HG03354 (cell line): ENCODE measurements at regions not wholly inside any gene's neighbourhood (a gene's known extent, or its start where the extent isn't known, plus 50 kb on each side); places are given as distances from the start of the nearest gene placed in this dataset.

Experiments
- ATAC-seq: cut with Tn5 transposase; IDR thresholded peaks from one replicate; pipeline ENCODE4 v1.9.1; 2021; ENCODE audit warnings: mild to moderate bottlenecking; ENCODE audit not compliant: unreplicated experiment, poor library complexity, severe bottlenecking

DNA sequence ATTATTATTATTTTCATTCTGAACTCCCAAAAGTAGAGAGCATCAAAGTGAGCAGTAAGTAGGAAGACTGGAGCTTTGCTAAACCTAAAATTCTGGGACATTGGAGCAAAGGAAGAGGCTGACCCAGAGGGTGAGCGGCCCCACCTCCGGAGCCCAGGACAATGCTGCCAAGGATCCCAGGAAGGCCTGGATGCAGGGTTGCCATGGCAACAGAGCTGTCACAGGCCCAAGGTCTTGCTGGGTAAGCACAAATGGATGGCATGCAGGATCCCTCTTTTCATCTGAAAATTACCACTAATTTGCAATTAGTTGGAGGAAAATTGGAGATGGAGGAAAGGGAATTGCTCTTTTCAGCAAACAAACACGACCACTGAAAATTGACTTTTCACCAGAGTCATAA is 457.9 kb upstream of the CDH5 start:
- no peak for ATAC-seq

DNA sequence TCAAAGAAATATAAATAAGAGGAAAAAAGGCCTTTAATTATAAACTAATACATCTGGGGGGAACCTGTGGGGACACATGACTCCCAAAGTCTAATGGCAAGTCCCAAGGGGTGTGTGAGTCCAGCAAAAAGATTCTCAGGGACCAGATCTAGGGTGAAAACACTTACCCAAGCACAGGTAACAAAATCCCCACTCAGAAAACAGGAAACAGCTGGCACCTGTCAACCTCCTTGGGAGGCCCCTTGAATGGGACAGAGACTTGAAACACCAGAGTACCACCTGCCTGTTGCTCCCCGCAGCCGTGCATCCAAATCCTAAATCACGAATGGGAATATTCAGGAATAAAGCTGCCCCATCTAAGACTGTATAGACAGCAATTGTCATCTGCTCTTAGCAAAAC is 461.2 kb upstream of the CDH5 start:
- no peak for ATAC-seq

DNA sequence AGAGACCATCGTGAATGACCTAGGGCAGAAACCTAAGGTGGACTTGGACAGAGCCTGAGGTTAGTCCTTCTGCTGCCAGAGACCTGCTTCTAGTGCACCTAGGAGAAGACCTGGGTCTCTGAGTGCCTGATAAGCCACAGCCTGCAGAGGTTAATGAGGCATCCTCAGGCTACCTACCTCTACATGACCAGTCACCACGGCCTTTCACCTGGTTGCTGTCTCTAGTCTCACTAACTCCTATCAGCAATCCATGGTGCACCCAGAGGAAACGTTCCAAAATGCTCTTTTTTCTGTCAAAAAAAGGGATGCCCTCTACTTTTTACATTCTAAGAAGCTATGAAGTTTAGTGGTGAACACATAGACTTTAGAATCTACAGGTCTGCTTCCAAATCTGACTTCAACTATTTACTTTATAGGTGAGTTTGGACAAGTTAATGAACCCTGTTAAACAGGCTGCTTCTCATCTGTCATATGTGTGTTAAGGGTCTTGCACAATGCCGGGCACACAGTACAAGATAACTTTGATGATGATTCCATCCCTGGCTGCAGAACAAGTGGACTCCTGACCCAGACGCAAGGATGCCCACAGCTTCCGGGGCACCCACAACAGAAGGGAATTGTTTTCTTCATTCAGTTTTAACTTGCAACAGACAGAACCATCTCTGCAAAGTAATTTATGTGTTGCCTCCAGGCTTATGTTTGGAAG is 469.9 kb upstream of the CDH5 start:
- ATAC-seq, result no peak

DNA sequence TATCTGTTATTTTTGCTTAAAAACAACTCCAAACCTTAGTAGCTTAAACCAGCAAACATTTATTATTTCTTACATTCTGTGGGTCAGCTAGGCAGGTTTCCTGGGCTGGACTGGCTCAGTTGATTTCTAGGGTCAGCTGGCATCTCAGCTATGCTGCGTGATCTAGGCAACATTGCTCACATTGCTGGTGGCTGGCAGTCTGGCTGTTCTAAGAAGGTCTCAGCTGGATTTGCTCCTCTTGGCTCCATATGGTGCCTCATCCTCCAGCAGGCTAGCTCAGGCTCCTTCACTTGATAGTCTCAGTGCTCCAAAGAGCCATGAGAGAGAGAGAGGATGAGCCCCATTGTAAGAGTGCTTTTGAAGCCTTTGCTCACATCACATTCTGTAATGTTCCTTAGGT is 470.6 kb upstream of the CDH5 start:
- no peak for ATAC-seq

DNA sequence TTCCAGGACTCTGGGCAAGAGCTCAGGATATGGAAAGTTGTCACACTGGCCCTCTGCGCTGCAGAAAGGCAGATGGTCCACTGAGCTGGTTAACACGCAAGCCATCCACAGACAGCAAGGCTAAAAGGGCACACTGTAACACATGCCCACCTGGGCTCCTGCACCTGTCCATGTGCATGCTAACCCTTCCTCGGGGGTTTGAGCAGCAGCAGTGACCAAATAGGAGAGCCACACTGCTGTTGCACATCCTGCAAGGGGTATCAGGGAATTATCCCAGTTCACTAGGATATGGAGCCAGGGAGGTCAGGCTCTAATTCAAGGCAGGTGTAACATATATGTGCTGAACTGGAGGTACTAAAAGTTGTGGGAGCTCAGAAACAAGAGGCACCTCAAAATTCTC is 471.0 kb upstream of the CDH5 start:
- no peak for ATAC-seq

DNA sequence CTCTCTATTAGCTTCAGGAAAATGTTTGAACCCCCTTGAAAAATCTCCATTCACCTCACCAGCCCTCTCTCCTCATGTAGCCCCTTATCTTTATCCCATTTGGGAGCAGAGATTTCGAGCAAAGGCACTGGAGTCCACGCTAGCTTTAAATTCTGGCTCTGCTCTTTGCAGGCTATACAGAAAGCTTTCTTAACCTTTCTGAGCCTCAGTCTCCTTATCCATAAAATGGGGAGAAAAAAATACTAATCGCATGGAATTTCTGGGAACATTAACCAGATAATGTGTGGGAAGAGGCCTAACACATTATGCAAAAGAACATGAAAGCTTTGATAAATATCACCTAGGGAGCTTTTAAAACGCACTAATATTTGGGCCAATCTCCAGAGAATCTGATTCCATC is 476.3 kb upstream of the CDH5 start:
- ATAC-seq, result no peak

DNA sequence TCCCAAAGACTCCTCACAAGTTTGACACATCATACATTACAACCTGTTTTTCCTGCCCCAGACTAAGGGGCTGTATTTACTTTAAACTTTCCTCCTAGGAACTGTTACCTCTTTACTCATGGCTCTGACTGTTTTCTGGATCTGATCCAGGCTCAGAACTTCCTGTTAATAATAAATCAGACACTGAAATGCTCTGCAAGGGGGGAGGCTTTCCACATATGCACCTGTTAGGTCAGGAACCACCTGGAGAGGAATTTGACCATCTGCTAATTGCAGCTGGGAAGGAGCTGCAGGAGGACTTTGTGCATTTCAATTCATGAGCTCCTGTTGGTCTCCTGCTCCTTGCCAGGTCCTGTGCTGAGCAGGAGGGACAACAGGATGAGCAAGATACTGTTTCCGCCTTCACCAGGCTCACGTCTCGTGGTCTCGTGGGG is 476.9 kb upstream of the CDH5 start:
- no peak for ATAC-seq

DNA sequence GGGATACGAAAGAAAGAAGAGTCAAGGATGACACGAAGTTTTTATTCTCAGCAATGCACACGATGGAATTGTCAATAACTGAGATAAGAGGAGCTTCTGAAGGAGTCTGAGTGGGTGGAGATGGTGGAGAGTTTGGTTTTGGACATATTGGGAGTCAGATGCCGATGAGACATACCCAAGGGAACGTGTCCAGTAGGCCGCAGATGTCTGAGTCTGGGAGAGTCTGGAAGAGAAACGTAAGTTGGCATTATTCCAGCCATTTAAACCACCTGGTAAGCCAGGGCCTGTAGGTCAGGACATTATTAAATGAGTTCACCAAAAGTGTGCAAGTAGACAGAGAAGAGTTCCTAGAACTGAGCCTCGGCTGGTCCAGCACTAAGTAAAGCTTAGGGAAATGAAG is 478.3 kb upstream of the CDH5 start:
- ATAC-seq, result no peak

DNA sequence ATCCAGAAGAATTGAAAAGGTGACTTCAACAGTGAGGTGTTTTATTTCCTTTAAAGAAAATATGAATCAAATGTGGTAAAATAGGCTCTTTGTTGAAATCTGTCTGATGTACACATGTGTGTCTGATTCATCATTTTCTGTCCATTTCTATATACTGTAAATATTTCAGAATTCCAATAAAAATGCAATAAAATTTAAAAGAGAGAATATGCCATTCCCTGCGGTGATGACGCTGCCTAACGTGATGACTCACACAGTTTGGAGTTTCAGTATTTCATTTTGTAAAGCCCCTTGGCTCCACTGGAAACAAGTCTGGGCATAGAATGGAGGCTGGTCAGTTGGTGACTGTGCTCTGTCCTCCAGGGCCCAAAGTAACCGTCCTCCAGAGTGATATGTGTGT is 482.5 kb upstream of the CDH5 start:
- no peak for ATAC-seq

DNA sequence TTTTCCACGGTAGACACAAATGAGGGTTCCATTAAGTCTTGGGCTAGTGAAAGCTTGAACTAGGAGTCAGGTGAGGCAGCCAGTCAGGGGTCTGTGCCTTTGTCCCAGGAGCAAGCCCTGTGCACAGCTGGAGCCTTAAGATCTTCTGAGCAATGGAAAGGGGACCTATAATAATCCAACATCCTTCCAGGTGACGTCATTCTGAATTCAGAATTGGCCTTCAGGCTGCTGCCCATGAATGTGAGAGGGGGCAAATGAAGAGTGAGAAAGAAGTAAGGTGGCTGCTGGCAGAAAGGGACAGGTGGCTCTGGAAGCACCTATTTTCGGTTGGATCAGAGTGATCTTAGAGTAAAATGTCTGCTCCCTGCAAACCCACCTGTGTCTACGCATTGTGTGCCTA is 488.1 kb upstream of the CDH5 start:
- no peak for ATAC-seq

DNA sequence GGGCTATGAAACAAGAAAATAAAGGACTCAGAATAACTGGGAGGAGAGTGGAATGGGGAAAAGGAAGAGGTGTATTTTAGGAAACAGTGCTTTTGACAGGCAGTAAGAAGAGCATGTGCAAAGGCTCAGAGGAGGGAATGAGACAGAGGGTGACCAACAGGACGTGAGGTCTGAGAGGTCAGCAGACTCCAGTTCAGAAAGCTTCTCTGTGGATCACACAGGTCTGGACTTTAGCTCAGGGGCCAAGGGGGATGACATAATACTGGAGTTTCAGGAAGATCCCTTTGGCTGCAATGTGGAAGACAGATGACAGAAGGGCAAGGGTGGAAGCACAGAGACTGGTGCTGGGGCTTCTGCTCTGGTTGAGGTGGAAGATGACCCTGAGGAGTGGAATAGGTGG is 489.9 kb upstream of the CDH5 start:
- ATAC-seq, result no peak

DNA sequence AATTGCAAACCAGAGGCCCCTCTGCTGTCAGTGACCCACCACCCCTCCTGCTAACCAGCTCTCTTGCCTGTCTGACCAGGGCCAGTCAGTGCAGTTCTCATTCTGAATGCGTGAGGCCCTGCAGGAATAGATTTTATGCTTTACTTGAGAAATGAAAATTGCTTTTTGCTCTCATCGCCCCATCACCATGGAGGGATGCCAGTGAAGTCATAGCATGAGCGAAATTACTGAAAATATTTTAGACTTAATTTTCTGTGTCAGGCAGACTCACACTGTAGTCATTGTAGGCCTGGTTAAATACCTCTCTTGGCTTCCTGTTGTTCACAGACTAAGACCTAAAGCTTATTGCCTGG is 490.5 kb upstream of the CDH5 start:
- no peak for ATAC-seq

DNA sequence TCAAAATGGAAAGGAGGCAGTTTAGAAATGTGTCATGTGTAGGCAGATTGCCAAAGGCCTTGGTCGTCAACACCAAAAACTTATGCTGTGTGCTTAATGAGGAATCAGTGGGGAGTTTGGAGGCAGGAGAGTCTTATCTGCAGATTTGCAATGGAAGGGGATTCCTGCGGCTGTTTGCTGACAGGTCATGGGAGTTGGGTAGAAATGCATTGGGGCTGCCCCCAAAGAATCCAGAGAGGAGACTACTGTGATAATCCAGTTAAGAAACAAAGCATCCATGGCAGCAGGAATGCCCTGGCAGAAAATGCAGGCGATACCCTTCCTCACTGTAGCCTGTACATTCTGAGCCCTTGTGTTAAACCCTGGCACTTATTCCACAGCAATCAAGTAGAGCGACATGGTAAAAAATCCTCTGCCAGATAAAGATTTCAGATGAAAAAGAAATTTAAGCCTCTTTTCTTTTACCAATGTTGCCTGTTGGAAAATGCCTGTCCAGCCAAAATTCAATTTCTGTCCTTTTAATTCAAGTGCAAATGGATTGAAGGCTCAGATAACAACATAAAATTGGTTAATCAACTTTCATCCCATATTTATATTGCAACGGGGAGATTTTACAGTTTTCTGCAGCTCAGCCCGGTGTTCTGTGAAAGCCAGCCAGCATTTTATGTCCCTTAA is 491.0 kb upstream of the CDH5 start:
- no peak for ATAC-seq

DNA sequence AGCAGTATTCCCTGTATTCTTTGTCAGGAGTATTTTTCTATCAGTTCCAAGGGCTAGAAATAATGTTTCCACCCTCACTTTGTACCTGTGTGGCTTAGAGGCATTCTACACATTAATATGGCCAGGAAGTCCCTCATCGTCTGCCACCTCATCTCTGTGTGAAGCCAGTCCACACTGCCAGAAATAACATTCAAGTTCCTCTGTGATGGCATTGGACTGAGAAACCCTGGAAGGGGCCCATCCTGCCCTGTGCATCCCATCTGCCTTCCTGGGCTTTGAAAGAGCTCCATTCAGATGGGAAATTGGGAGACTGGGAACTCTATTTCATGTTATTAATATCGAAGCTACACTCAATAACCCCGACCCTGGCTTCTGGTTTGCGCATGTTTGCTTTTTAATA is 497.2 kb upstream of the CDH5 start:
- no peak for ATAC-seq

DNA sequence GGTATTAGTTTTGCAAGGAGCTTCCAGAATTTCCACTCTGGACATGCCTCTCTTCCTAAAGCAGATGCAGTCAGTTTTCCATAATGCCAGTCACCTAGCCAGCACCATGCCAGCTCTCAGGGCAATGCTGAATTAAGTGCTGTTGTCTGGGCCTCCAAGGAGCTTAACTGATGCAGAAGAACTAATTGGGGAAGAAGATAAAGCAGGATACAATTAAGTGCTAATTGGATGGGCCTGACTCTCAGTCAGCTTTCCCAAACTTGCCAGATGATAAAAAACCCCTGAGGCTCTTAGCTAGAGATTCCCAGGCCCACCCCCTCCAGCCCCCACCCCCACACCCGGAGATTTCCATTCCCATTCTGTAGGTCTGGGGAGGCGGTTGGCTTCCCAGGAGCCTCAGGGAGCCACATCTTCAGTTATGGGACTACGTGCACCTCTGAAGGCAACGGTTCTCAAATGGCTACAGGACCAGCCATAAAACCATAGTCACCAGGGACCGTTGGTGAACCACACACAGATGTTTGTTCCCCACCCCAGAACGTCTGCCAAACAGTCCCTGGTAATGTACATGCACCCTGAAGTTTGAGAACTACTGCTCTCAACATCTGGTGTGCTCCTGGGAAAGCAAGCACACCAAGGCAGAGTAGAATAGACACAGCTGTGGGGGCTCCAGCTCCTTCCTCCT is 499.1 kb upstream of the CDH5 start:
- no peak for ATAC-seq

DNA sequence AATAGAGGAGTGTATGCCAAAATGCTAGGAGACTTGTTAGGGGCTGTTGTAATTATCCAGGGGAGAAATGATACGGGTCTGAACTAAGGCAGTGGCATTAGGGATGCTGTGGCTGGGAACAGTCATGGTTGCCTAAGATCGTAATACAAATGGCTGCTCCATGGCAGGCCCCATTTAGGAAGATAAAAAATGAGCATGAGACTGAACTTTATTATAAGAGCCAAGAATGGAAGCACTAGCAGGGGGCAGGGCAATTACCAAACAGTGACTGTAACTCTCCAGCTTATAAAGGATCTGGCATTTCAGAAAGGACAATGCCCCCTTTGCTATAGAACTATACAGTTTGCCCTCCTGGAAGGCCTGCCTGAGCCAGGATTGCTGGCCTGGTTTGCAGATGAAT is 503.3 kb upstream of the CDH5 start:
- ATAC-seq, result no peak

DNA sequence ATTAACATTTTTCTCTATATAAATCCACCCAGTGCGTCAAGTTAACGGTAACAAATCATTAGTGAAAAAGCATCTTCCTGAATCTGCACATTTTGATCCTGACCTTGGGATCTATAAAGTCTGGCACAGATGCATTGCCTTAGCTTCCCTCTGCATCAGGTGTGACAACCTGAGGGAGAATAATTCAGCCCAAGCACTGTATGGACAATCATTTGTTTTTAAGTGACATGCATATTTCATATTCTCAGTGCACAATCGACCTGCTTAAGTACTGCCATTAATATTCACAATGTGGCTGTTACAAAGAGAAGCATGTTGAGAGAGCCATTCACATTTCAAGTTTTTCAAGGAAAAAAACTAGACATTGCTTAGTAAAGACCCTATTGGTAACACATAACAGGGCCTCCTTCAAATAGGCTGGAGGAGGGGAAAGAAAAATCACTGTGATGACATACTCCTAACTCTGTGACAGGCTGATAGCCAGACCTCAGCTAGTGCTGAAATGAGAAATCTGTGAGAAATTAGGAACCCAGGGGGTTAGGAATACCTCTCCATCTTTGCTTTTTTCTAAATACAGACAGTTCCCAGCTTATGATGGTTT is 505.3 kb upstream of the CDH5 start:
- ATAC-seq, result no peak

DNA sequence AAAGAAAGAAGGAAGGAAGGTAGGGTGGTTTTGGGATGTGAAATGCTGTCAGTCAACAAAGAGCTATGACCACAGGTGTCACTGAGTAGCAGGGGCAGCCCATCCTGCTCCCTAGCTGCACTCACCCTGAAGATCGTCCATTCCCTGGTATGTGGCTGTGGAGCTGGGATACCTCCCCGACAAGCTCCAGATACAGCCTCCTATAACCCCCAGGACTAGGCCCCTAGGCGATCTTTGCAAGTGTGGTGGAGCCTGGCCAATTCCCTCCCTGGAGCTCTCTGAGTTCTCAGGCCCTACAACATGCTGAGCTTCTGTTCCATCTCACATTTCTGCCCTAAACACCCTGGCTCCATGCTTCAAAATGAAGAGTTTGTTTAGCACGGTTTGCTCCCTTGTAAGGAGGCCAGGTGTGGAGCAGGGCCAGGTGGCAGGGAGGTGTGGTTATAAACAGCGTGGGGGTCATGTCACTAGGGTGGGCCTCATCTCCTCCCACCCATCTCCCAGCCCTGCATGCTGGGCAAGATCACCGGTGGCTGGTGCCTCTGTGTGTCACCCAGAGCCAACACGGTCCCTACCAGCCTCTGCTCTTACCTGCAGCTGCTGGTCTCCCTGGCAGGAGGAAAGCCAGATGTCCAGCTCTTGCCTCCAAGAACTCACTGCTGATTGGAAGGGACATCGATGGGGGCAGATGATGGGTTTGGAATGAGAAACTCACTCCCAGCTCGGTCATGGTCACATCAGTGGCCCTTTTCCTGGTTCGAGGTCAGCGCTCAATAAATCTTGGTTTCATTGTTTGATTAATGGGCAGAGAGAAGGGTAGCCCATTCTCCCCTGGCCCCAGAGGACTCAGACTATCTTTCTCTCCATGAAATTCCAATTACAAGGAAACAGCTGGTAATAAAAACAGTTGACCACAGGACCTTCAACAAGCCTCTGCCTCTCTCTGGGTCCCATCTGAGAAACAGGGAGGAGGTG is 511.0 kb upstream of the CDH5 start:
- no peak for ATAC-seq

DNA sequence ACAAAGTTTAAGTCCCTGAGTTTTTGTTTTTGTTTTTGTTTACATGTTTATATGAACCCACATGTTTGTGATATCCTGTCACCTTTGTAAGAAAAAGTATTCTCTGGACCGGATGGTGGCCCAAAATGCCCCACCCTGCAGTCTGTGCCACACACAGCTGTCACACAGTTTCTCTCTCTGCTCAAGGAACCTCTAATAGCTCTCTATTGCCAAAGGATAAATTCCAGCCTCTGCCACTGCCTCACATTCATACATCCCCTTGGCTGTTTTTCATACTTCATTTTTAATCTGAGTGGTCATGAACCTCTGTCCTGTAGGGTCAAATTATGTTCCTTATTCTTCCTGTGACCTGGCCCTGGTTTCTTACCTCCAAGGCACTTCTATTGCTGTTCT is 520.3 kb upstream of the CDH5 start:
- ATAC-seq, result no peak
